GM20431 (cell line): ENCODE measurements at regions not wholly inside any gene's neighbourhood (a gene's known extent, or its start where the extent isn't known, plus 50 kb on each side); places are given as distances from the start of the nearest gene placed in this dataset.

Experiments
- in situ Hi-C: fragments of 300-500 bp; cut with MseI, MboI; formaldehyde crosslinking; loops from one replicate; pipeline ENCODE4 v1.15.0; 2020; ENCODE audit warnings: low sequenced_read_pairs; ENCODE audit not compliant: unreplicated experiment

- in situ Hi-C loops: loop anchor here (25.0 kb wide), 2 partner anchors 218 to 307 kb away; partner anchors contain the start of genes KLLN and PTEN
Observed at GRCh38 chr10:88080213-88080612, 216.8 kb downstream of the PTEN start.

DNA sequence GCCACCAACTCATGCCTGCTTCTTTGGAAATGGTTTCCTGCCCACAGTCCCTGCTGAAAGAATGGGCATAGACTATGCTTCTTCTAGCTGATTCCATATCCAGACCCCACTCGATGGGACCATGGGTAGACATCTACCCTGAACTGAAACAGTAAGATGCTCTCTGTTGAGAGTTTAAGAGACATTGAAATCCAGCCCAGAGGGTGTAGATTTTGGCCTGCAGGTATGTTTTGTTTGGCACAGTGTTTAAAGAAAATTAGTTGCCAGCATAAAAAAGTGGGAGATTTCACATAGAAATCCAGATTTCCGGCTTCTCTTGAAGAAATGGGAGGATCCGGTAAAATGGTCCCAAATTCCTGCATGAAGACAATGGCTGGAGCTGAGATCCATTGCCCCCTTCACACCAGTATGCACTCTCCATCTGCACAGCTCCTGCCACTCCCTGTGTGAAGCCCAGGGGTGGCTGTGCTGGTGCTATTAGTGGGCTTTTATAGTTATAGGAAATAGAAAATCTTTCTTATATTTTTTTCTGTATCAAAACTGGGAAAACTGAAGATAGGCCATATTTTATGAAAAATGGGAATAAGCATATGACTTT is 218.1 kb downstream of the PTEN start:
- in situ Hi-C loops: loop anchor here (25.0 kb wide), 2 partner anchors 219 to 306 kb away; partner anchors contain the start of genes KLLN and PTEN

DNA sequence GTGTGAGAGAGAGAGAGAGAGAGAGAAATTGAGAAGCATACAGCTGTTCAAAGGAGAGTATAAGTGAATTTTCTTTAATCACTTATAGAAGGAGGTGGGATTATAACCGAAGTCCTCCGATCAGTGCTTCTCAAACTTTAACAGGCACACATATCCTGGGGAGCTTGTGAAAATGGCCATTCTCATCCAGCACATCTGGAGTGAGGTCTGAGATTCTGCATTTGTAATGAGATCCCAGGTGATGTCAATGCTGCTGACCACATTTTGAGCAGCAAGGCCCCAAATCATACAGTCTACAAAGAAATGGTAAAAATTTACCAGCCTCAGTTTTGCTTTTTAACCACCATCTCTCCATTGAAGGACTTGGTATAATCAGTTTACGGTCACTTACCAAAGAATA is 219.0 kb downstream of the PTEN start:
- in situ Hi-C loops: loop anchor here (25.0 kb wide), 2 partner anchors 220 to 305 kb away; partner anchors contain the start of genes KLLN and PTEN

GRCh38 chr10:88082806-88083596 is 219.6 kb downstream of the PTEN start:
- in situ Hi-C loops: loop anchor here (25.0 kb wide), 2 partner anchors 221 to 304 kb away; partner anchors contain the start of genes KLLN and PTEN

DNA sequence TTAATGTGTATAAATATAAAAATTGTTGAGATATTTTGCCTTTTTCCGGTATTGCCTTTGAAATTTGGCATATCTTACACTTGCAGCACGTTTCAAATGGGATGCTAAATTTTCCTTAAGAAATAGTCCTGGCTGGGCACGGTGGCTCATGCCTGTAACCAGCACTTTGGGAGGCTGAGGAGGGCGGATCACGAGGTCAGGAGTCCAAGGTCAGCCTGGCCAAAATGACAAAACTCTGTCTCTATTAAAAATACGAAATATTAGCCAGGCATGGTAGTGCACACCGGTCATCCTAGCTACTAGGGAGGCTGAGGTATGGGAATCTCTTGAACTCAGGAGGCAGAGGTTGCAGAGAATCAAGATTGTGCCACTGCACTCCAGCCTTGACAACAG is 220.2 kb downstream of the PTEN start:
- in situ Hi-C loops: loop anchor here (25.0 kb wide), 2 partner anchors 221 to 304 kb away; partner anchors contain the start of genes KLLN and PTEN

GRCh38 chr10:88086187-88086960 is 222.9 kb downstream of the PTEN start:
- in situ Hi-C loops: loop anchor here (25.0 kb wide), 2 partner anchors 224 to 301 kb away; partner anchors contain the start of genes KLLN and PTEN

DNA sequence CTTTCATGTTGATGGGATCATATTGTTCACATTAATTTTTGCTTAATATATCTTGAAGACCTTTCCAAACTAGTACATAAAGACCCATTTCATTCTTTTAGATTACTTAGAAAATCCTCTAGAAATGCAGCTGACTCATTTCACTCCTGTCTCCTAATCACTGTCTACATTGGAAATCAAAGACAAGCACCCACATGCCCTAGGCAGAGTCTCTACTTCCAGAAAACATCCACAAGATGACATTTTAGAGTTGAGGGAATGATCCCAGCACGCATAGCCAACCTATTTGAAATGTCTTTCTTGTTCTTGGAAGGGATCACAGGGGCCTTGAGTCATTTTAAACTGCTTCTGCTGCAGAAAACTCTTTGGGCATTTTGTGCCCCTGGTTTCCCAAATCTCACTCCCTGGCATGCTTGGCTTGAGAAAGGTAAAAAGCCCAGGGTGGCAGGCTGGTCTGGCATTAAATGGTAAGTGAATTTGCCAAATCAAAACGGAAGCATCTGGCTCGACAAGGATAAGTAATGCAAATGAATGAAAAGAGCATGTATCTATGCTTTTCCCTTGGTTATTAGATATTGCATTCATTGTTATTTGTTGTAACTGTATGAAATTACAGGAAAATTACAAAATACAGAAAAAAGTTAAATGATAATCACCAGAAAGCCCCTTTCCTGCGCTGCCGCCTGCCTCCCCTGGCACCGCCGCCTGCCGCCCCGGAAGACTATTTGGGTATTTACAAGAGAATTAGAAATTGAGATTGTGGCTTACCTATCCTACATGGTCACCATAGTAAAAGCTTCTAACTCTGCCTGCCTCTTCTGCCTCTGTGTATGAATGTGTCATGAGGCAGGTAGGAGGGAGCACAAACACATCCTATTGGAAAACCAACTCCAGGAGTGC is 225.3 kb downstream of the PTEN start:
- in situ Hi-C loops: loop anchor here (25.0 kb wide), 2 partner anchors 226 to 299 kb away; partner anchors contain the start of genes KLLN and PTEN

GRCh38 chr10:88089498-88089897 is 226.1 kb downstream of the PTEN start:
- in situ Hi-C loops: loop anchor here (25.0 kb wide), 2 partner anchors 227 to 298 kb away; partner anchors contain the start of genes KLLN and PTEN

DNA sequence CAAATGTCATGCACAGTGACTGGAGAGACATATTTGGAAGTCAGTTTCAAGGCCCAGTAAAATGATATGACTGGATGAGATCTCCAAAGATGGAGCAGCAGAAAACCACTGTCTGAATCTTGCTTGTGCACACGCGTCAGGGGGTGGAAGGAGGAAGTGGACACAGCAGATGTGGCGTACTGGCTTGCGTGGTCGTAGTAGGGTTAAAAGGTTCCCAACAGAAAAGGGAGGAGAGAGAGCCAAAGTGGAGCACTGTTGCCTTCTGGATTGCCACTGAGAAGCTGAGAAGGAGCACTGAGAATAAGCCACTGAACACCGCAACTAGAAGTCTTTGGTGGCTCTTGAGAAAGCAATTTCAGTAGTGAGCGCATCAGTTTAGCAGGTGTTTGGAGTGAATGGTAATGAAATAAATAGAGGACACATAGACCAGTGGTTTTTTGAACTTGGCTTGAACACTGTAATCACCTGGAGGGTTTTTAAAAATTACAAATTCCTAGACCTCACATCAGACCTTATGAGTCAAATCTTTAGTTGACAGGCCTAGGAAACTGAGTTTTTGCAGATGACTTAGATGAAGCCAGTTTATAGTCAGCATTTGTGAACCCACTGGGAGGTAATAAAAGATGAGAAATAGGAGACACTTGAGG is 227.3 kb downstream of the PTEN start:
- in situ Hi-C loops: loop anchor here (25.0 kb wide), 2 partner anchors 228 to 297 kb away; partner anchors contain the start of genes KLLN and PTEN

DNA sequence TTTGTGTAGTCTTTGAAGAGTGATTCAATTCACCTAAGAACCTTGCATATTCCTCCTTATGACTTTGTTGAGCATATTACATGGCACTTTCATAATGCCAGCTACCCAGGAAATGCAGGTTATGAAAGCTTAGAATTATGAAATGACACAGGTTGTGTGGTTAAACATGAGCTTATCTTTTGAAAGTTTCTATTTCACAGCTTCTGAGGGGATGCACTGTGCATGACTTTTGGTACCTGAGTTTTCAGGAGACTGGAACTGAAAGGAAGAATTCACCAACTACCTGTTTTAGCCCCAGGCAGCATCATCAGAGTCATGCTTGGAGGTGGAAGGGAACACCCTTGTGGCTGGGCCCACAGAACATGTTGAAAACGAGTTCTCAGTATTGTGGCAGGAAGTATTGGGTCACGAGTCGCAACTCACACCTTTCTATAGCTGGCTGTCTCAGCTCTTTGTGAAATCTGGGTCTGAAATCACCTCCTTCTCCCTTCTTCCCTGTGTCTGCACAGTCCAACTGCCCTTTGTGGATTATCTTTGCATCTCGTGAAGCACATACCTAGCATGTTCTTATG is 228.2 kb downstream of the PTEN start:
- in situ Hi-C loops: loop anchor here (25.0 kb wide), 2 partner anchors 229 to 296 kb away; partner anchors contain the start of genes KLLN and PTEN

- in situ Hi-C loops: loop anchor here (25.0 kb wide), 2 partner anchors 230 to 295 kb away; partner anchors contain the start of genes KLLN and PTEN
Observed at GRCh38 chr10:88092265-88092664, 228.8 kb downstream of the PTEN start.

DNA sequence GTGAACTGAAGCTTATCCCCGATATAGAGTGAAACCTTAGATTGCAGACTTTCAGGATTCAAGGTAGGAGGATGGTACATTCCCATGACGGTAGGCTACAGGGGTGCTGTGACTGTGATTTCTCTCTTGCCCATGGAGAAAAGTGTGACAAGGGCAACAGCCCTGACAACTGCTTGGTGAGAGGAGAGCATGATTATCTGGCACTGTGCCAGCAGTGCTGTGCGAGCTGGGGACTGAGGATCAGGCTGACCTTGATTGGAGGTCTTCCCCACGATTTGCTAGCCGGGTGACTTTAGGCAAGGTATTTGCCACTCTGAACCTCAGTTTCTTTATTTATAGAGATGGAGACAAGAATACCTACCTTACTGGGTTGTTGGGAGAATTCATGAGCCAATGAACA is 229.5 kb downstream of the PTEN start:
- in situ Hi-C loops: loop anchor here (25.0 kb wide), 2 partner anchors 231 to 294 kb away; partner anchors contain the start of genes KLLN and PTEN

DNA sequence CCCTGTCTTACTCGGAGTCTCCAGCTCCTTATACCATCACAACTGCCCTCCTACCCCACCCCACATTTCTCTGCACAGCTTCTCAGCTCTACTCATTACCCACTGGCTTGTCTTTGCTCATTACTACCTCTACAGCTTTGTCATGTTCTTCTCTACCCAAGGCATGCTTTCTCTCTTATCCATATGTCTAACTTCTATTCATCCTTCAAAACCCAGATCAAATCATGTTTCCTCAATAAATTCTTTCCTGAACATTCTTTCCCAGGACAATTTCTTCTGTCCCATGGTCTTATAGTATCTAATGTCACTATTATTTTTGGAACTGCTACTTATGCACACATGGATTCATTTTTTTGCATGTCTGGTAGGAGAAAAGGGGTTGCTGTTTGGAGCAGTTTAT is 231.4 kb downstream of the PTEN start:
- in situ Hi-C loops: loop anchor here (25.0 kb wide), 2 partner anchors 232 to 293 kb away; partner anchors contain the start of genes KLLN and PTEN

DNA sequence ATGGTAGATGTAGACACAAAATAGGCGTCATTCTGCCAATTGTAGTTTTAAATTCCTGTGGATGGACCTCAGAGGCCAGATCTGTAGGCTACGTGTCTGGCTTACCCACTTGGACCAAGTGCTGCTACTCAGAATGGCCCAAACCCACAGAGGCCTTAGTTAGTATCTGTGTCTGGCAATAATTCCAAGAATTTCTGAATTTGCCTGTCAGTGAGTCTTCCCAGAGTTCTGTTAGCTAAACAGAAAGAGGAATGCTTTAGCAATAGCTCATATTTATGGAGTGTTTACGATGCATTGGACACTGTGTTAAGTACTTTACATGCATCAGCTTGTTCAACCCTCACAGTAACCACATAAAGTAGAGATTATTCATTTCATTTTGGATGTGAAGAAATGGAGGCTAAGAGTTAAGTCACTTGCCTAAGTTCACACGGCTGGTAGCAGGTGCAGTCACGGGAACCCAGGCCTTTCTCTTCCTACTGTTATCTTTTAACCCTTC is 231.8 kb downstream of the PTEN start:
- in situ Hi-C loops: loop anchor here (25.0 kb wide), 2 partner anchors 233 to 292 kb away; partner anchors contain the start of genes KLLN and PTEN

DNA sequence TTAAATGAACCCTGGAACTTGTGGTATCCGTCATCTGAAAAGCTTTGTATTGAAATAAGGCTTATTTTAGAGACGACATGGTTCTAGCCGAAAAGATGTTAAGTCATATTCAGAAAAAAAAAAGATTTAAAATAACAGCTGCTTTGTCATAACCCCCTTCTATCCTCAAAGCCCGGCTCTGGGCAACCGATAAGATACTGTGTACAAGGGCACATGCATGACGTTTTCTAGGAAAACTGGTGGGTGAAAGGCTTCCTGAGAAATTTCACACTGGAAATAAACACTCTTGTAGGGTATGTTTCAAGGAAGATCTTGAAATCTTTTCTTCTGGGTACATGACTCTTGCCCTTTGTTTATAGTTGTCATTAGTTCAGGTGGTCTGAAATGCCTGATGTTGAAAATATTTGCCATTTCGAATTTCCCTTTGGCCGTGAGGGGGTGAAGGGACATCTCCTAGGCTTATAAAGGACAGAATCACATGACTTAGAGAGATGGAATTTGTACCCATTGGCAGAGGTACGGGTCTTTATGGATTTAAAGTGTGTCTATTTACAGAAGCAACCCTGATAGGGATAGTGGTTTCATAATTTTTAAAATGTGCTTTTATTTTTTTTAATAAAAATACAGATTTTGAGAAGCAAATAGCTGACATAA is 232.5 kb downstream of the PTEN start:
- in situ Hi-C loops: loop anchor here (25.0 kb wide), 2 partner anchors 234 to 291 kb away; partner anchors contain the start of genes KLLN and PTEN

DNA sequence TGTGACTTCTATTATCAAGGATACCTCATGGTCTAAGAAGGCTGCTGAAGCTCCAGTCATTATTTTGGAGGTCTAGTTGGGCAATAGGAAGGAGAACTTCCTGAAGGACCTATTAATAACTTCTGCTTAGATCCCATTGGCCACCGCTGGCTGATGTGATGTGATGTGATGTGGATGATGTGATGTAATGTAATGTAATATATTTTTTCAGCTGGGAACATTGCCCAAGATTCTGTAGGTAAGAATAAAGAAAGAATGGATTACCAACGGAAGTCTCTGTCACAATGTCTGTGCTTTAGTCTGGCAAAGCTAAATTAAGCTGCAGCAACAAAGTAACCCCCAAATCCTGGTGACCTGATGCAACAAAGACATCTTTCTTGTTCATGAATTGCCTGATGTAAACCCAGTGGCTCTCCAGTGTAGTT is 233.7 kb downstream of the PTEN start:
- in situ Hi-C loops: loop anchor here (25.0 kb wide), 2 partner anchors 235 to 290 kb away; partner anchors contain the start of genes KLLN and PTEN

- in situ Hi-C loops: loop anchor here (25.0 kb wide), 2 partner anchors 235 to 290 kb away; partner anchors contain the start of genes KLLN and PTEN
Observed at GRCh38 chr10:88097536-88097935, 234.1 kb downstream of the PTEN start.
